SH-SY5Y (cell line): ENCODE measurements at regions not wholly inside any gene's neighbourhood (a gene's known extent, or its start where the extent isn't known, plus 50 kb on each side); places are given as distances from the start of the nearest gene placed in this dataset.

ENCODE experiments used
- GATA2 ChIP-seq: IDR thresholded peaks from 2 replicates; pipeline ENCODE4 v1.6.1; 2011; ENCODE audit warnings: mild to moderate bottlenecking, low read depth, low read length
- GATA3 ChIP-seq: IDR thresholded peaks from 2 replicates; pipeline ENCODE4 v1.6.1; 2011; ENCODE audit warnings: low read depth, mild to moderate bottlenecking, low read length, moderate library complexity

- no peak for TF ChIP-seq GATA3
- no peak for TF ChIP-seq GATA2
These were observed 57.6 kb upstream of the KLHL29 start for GRCh38 chr2:23327416-23327815.
